B cell (primary cell): ENCODE measurements at regions not wholly inside any gene's neighbourhood (a gene's known extent, or its start where the extent isn't known, plus 50 kb on each side); places are given as distances from the start of the nearest gene placed in this dataset.
"Not testable (repeated sequence)": the region's sequence is repeated elsewhere in the genome, so short reads cannot be mapped to it uniquely, and the experiment has no call there.

ENCODE experiments used
- CTCF ChIP-seq: fragments of 200-600 bp; IDR thresholded peaks from one replicate; pipeline ENCODE4 v1.8.0; 2022; ENCODE audit warnings: antibody characterized with exemption, mild to moderate bottlenecking
- EZH2 ChIP-seq: IDR thresholded peaks from 2 replicates; pipeline ENCODE4 v1.6.1; 2012; ENCODE audit warnings: borderline replicate concordance, low read depth, mild to moderate bottlenecking, moderate library complexity, low read length; ENCODE audit not compliant: insufficient read depth, poor library complexity, severe bottlenecking

- TF ChIP-seq EZH2, CTCF: not testable (repeated sequence)
Measured at GRCh38 chr21:10379816-10380215, 141.6 kb upstream of the TPTE start.
